GM19468 (cell line): ENCODE measurements at regions not wholly inside any gene's neighbourhood (a gene's known extent, or its start where the extent isn't known, plus 50 kb on each side); places are given as distances from the start of the nearest gene placed in this dataset.
"Not testable (repeated sequence)": the region's sequence is repeated elsewhere in the genome, so short reads cannot be mapped to it uniquely, and the experiment has no call there.

Experiments used
- ATAC-seq: cut with Tn5 transposase; IDR thresholded peaks from one replicate; pipeline ENCODE4 v1.9.1; 2021; ENCODE audit warnings: mild to moderate bottlenecking, moderate library complexity, moderate number of reproducible peaks; ENCODE audit not compliant: unreplicated experiment; ENCODE audit errors: extremely low read depth

GRCh38 chr2:209002054-209002453 is 421.8 kb upstream of the MAP2 start:
- no peak for ATAC-seq

- ATAC-seq: no peak
Observed at GRCh38 chr2:209005371-209005770, 418.5 kb upstream of the MAP2 start.

GRCh38 chr2:209008636-209009287 is 415.1 kb upstream of the MAP2 start:
- ATAC-seq: no peak

GRCh38 chr2:209018633-209019032 is 405.2 kb upstream of the MAP2 start:
- ATAC-seq: not testable (repeated sequence)

GRCh38 chr2:209029249-209029648 is 394.6 kb upstream of the MAP2 start:
- no peak for ATAC-seq

GRCh38 chr2:209044307-209044706 is 379.5 kb upstream of the MAP2 start:
- ATAC-seq: no peak

GRCh38 chr2:209046163-209046562 is 377.7 kb upstream of the MAP2 start:
- ATAC-seq: no peak

GRCh38 chr2:209049608-209050007 is 374.2 kb upstream of the MAP2 start:
- ATAC-seq: no peak

GRCh38 chr2:209062210-209062609 is 361.6 kb upstream of the MAP2 start:
- no peak for ATAC-seq

GRCh38 chr2:209070262-209070661 is 353.6 kb upstream of the MAP2 start:
- no peak for ATAC-seq

GRCh38 chr2:209073151-209073550 is 350.7 kb upstream of the MAP2 start:
- no peak for ATAC-seq

GRCh38 chr2:209074711-209075110 is 349.1 kb upstream of the MAP2 start:
- no peak for ATAC-seq

- no peak for ATAC-seq
Observed at GRCh38 chr2:209076151-209076550, 347.7 kb upstream of the MAP2 start.

GRCh38 chr2:209086761-209087160 is 337.1 kb upstream of the MAP2 start:
- ATAC-seq: no peak

GRCh38 chr2:209091056-209091455 is 332.8 kb upstream of the MAP2 start:
- ATAC-seq: no peak

- ATAC-seq: no peak
Observed at GRCh38 chr2:209094221-209094620, 329.6 kb upstream of the MAP2 start.

GRCh38 chr2:209095432-209095831 is 328.4 kb upstream of the MAP2 start:
- ATAC-seq: no peak

- ATAC-seq: no peak
Observed at GRCh38 chr2:209097168-209097567, 326.7 kb upstream of the MAP2 start.

- no peak for ATAC-seq
Observed at GRCh38 chr2:209102319-209102718, 321.5 kb upstream of the MAP2 start.

- no peak for ATAC-seq
Observed at GRCh38 chr2:209113026-209113425, 310.8 kb upstream of the MAP2 start.

GRCh38 chr2:209114588-209115240 is 309.1 kb upstream of the MAP2 start:
- ATAC-seq: no peak

- ATAC-seq: peak; percentile 78
Observed at GRCh38 chr2:209121691-209122090, 302.2 kb upstream of the MAP2 start.
